Putamen (tissue), 1 donor: ENCODE measurements at regions not wholly inside any gene's neighbourhood (a gene's known extent, or its start where the extent isn't known, plus 50 kb on each side); places are given as distances from the start of the nearest gene placed in this dataset.
"Not testable (repeated sequence)": the region's sequence is repeated elsewhere in the genome, so short reads cannot be mapped to it uniquely, and the experiment has no call there.

Source experiments
- DNase-seq: peaks from one replicate; pipeline ENCODE4 v3.0.0-alpha.2; 2016; ENCODE audit warnings: low spot score

- not testable (repeated sequence) for DNase-seq
These were observed 106.1 kb downstream of the CHD1L start for GRCh38 chr1:147348592-147348991.

- no peak for DNase-seq
These were observed 107.0 kb downstream of the CHD1L start for GRCh38 chr1:147349533-147349932.

DNA sequence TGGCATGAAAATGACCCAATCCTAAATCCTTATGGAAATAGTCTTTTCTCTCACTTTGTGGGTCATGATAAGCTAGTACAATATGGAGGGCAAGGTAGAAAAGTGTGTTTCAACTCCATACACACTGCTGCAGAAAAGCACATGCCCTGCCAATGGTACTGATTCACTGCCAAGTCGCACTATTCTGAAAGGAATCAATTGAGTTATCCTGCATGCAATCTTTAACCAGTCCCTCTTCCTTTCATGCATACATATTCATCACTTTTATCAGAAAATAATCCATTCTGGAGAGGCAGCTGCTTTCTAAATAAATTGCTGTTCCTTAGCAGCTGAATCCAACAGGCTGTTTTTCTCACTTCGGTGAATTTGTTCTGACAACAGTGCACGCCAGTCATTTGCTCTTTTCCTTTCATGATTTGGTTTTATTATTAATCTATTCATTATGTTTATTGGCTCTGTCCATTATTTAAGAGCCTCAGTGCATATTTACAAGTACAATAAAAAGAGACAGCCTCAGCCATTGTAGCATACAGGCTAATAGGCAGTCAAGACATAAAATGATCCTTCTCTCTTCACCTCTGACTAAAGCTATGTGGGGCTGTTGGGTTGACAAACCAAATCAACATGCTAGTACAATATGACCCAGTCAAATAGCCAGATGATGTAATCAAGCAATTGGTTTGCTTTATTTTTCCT, 108.8 kb downstream of the CHD1L start:
- no peak for DNase-seq

- no peak for DNase-seq
These were observed 135.1 kb downstream of the CHD1L start for GRCh38 chr1:147377263-147378246.

- no peak for DNase-seq
These were observed 137.4 kb downstream of the CHD1L start for GRCh38 chr1:147379889-147380288.

DNA sequence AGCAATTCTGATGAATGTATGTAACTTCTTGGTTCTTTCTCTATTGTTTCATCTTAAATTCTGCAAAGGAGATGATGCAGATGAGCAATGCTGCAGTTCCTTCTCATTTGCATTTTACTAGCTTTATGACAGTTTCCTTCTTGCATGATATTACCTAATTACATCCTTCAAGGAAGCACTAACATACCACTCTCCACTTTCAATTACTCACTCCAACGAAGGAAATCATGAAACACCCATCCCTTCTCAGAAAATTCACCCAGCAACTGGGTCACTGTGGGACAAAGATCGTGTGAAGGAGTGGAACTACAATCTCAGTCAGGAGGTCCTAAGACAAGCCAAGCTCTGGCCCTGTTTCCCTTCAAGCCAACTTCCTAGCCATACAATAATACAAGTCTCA, 142.3 kb downstream of the CHD1L start:
- no peak for DNase-seq

- no peak for DNase-seq
These were observed 146.5 kb downstream of the CHD1L start for GRCh38 chr1:147388969-147389368.

DNA sequence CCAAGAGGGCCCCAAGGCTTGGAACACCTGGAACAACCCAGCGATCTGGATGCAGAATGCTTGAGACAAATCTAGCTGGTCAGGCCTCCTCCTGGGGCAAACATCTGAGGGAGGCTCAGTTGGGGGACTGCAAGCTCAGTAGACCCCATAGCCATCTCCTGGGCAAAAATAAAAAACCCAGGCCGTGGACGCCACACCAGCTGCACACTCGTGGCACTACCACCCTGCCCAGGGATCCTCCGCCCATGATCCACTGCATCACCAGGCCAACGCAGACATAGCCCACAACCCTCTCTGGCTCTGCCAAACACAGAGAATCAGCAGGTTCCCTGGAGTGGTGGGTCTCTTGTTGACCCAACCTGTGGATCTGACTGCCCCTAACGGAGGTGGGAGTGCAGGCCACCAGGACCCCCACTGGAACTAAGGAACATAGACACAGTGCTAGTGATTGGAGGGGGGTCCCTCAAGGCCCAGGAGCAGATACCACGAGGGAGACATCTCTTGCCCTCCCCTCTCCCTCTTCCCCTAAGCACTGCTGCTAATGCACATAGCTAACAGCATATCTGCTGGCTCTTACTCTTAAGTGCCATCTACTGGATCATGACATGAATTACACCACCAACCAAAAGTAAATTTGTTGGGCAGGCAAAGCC, 147.2 kb downstream of the CHD1L start:
- peak; percentile 3 for DNase-seq

DNA sequence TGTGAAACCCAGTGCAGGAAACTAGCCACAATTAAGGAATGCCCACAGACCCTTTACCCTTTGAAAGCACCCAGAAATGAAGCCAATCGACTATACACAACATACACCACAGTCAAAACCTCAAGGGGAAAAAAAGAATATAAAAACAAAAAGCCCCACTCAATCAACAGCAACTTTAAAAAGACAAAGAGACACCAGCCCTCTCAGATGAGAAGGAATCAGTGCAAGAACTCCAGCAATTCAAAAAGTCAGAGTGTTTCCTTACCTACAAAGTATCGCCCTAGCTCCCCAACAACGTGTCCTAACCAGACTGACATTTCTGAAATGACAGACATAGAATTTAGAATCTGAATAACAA, 147.7 kb downstream of the CHD1L start:
- DNase-seq, result no peak

GRCh38 chr1:147391114-147391513, 148.6 kb downstream of the CHD1L start:
- no peak for DNase-seq

DNA sequence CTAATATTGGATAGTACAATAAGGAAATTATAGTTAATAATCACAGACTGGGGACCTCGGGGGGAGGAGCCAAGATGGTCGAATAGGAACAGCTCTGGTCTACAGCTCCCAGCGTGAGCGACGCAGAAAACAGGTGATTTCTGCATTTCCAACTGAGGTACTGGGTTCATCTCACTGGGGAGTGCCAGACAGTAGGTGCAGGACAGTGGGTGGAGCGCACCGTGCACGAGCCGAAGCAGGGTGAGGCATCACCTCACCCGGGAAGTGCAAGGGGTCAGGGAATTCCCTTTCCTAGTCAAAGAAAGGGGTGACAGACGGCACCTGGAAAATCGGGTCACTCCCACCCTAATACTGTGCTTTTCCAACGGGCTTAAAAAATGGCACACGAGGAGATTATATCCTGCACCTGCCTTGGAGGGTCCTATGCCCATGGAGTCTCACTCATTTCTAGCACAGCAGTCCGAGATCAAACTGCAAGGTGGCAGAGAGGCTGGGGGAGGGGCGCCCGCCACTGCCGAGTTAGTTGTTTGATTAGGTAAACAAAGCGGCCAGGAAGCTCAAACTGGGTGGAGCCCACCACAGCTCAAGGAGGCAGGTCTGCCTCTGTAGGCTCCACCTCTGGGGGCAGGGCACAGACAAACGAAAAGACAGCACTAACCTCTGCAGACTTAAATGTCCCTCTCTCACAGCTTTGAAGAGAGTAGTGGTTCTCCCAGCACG, 138.8 kb upstream of the BCL9 start:
- DNase-seq, result not testable (repeated sequence)

- not testable (repeated sequence) for DNase-seq
These were observed 137.0 kb upstream of the BCL9 start for GRCh38 chr1:147404344-147404743.

DNA sequence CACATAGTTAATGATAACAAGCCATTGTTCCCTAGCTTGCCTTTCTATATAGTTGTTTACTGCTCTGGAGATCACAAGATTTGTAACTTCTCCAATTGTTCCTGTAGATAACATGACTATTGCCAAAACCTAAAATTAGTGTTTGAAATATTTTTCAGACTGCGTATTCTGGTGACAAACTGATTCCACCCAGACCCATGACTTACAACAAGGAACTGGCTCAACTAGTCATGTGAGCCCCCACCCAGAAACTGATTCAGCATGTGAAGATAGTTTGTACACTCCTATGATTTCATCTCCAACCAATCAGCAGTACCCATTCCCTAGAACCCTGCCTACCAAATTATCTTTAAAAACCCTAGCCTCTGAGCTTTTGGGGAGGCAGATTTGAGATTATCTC, 131.4 kb upstream of the BCL9 start:
- DNase-seq, result no peak

DNA sequence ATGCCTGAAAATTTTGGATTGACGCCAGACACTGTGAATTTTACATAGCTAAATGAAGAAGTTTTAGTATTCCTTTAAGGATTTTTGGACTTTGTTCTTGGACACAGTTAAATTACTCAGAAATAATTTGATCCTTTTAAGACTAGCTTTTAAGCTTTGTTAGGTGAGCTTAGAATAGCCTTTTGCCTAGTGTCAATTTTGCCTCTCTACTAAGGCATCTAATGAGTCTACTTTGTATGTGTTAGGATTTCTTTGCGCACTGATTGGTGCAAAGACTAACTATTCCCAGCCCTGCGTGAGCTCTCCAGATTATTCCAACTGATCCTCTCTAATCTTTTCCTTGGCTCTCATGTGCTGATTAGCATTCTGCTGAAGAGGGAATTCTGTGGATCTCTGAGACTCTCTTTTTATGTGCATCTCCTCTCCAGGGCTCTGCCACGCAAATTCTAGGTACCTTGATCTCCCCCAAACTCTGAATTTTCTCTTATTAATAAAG, 128.1 kb upstream of the BCL9 start:
- DNase-seq, result no peak

GRCh38 chr1:147414505-147415163, 126.7 kb upstream of the BCL9 start:
- DNase-seq, result no peak

GRCh38 chr1:147417024-147417423, 124.3 kb upstream of the BCL9 start:
- no peak for DNase-seq

DNA sequence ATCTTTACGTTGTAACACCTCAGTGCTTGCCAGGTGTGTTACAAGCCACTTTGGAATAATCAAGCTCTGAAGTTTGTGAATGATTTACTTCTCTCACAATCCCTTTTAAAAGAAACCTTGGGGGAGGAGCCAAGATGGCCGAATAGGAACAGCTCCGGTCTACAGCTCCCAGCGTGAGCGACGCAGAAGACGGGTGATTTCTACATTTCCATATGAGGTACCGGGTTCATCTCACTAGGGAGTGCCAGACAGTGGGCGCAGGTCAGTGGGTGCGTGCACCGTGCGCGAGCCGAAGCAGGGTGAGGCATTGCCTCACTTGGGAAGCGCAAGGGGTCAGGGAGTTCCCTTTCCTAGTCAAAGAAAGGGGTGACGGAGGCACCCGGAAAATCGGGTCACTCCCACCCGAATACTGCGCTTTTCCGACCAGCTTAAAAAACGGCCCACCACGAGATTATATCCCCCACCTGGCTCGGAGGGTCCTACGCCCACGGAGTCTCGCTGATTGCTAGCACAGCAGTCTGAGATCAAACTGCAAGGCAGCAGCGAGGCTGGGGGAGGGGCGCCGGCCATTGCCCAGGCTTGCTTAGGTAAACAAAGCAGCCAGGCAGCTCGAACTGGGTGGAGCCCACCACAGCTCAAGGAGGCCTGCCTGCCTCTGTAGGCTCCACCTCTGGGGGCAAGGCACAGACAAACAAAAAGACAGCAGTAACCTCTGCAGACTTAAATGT, 118.0 kb upstream of the BCL9 start:
- DNase-seq, result not testable (repeated sequence)

DNA sequence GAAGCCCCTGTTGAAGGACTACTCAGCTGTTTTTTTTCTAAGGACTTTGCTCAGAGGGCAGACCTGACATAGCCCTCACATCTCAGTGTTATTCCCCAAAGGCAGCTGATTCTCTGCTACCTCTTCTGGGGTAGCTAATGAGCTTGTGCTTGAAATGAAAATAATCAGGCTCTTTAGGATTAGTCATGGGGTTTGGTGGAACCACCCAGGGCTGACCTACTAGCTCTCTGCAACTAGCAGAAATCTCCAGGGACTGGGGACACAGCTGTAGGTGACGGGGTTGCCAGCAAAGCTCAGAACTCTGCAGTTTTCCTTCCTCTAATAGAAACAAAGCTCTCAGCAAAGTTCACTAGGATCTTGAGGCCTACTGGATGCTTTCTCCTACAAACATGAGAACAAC, 106.4 kb upstream of the BCL9 start:
- DNase-seq, result no peak

- DNase-seq, result no peak
These were observed 96.9 kb upstream of the BCL9 start for GRCh38 chr1:147444381-147444780.

GRCh38 chr1:147451628-147452027, 89.7 kb upstream of the BCL9 start:
- DNase-seq, result no peak

DNA sequence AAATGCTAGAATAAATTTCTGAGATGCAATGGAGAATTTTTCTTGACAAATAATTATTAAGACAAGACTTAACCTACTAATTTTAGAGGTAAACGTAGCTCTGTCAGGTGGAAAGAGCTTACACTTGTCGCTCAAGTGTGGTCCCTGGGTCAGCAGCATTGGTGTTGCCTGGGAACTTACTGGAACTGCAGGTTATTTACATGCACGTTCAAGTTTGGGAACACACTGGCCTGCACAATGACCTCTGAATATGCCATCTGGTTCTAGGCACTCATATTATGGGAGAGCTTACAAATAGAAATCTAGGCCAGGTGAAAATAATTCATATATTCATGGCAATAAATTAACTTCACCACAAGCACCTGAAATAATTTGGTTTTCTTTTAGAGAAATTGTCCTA, 88.5 kb upstream of the BCL9 start:
- DNase-seq, result no peak
